HG02840 (cell line): ENCODE measurements at regions not wholly inside any gene's neighbourhood (a gene's known extent, or its start where the extent isn't known, plus 50 kb on each side); places are given as distances from the start of the nearest gene placed in this dataset.

Experiments used
- ATAC-seq: cut with Tn5 transposase; IDR thresholded peaks from one replicate; pipeline ENCODE4 v1.9.1; 2021; ENCODE audit warnings: mild to moderate bottlenecking, moderate library complexity, moderate number of reproducible peaks; ENCODE audit not compliant: unreplicated experiment, low FRiP score

- no peak for ATAC-seq
Observed at GRCh38 chr4:24073948-24074347, 184.1 kb upstream of the PPARGC1A start.

GRCh38 chr4:24071612-24072372 lies 181.9 kb upstream of the PPARGC1A start:
- no peak for ATAC-seq

- ATAC-seq = no peak
Observed at GRCh38 chr4:24070117-24070516, 180.3 kb upstream of the PPARGC1A start.

- ATAC-seq = no peak
Observed at GRCh38 chr4:24067367-24068193, 177.7 kb upstream of the PPARGC1A start.

- no peak for ATAC-seq
Observed at GRCh38 chr4:24065974-24066373, 176.1 kb upstream of the PPARGC1A start.

- no peak for ATAC-seq
Observed at GRCh38 chr4:24063731-24064130, 173.9 kb upstream of the PPARGC1A start.

- ATAC-seq = no peak
Observed at GRCh38 chr4:24060932-24061331, 171.1 kb upstream of the PPARGC1A start.

- no peak for ATAC-seq
Observed at GRCh38 chr4:24059839-24060238, 170.0 kb upstream of the PPARGC1A start.

GRCh38 chr4:24057915-24058559 lies 168.2 kb upstream of the PPARGC1A start:
- no peak for ATAC-seq

GRCh38 chr4:24056289-24056688 lies 166.4 kb upstream of the PPARGC1A start:
- no peak for ATAC-seq

GRCh38 chr4:24055623-24056022 lies 165.8 kb upstream of the PPARGC1A start:
- ATAC-seq = no peak

- ATAC-seq = no peak
Observed at GRCh38 chr4:24054910-24055309, 165.1 kb upstream of the PPARGC1A start.

GRCh38 chr4:24053934-24054333 lies 164.1 kb upstream of the PPARGC1A start:
- ATAC-seq = no peak

GRCh38 chr4:24044610-24045589 lies 155.1 kb upstream of the PPARGC1A start:
- no peak for ATAC-seq

GRCh38 chr4:24042094-24042493 lies 152.2 kb upstream of the PPARGC1A start:
- no peak for ATAC-seq

GRCh38 chr4:24040811-24041210 lies 151.0 kb upstream of the PPARGC1A start:
- no peak for ATAC-seq

- ATAC-seq = no peak
Observed at GRCh38 chr4:24033626-24034025, 143.8 kb upstream of the PPARGC1A start.

GRCh38 chr4:24032371-24032989 lies 142.6 kb upstream of the PPARGC1A start:
- ATAC-seq = no peak

- no peak for ATAC-seq
Observed at GRCh38 chr4:24026596-24026995, 136.7 kb upstream of the PPARGC1A start.

- ATAC-seq = no peak
Observed at GRCh38 chr4:24024605-24025004, 134.8 kb upstream of the PPARGC1A start.
